Spleen (tissue), 11 donors: ENCODE measurements at regions not wholly inside any gene's neighbourhood (a gene's known extent, or its start where the extent isn't known, plus 50 kb on each side); places are given as distances from the start of the nearest gene placed in this dataset.

Experiments used
- DNase-seq: peaks from one replicate; pipeline ENCODE4 v3.0.0-alpha.2; 2020
- H3K27ac ChIP-seq, 8 donors: fragments of 200-600 bp; sonication (generic) in 7 of 8; 1 replicate in 4 of 8; 2 replicates in 4 of 8; pipeline versions ENCODE4 v1.5.0 to v1.8.0; 2016 to 2021; ENCODE audit warnings: inconsistent platforms in 4 of 8, mild to moderate bottlenecking in 4 of 8, moderate library complexity in 1 of 8
- H3K27me3 ChIP-seq, 7 donors: fragments of 200-600 bp; sonication (generic) in 6 of 7; replicated peaks in 1 of 7; 1 replicate in 4 of 7; 2 replicates in 3 of 7; pipeline versions ENCODE4 v1.5.0 to v1.8.0; 2016 to 2021; ENCODE audit warnings: inconsistent platforms in 3 of 7, mild to moderate bottlenecking in 1 of 7
- H3K36me3 ChIP-seq, 6 donors: fragments of 200-600 bp; sonication (generic) in 5 of 6; 1 replicate in 4 of 6; 2 replicates in 2 of 6; pipeline versions ENCODE4 v1.5.0 to v1.8.0; 2016 to 2021; ENCODE audit warnings: inconsistent platforms in 2 of 6
- H3K4me1 ChIP-seq, 6 donors: fragments of 200-600 bp; sonication (generic) in 5 of 6; 1 replicate in 3 of 6; 2 replicates in 3 of 6; pipeline versions ENCODE4 v1.5.0 to v1.8.0; 2016 to 2021; ENCODE audit warnings: inconsistent platforms in 3 of 6
- H3K4me3 ChIP-seq, 8 donors: fragments of 200-600 bp; sonication (generic) in 7 of 8; 1 replicate in 4 of 8; 2 replicates in 4 of 8; pipeline versions ENCODE4 v1.5.0 to v1.8.0; 2016 to 2021; ENCODE audit warnings: inconsistent platforms in 4 of 8, mild to moderate bottlenecking in 4 of 8, moderate library complexity in 2 of 8
- H3K9me3 ChIP-seq, 8 donors: fragments of 200-600 bp; sonication (generic) in 7 of 8; 1 replicate in 4 of 8; 2 replicates in 4 of 8; pipeline versions ENCODE4 v1.5.0 to v1.8.0; 2016 to 2021; ENCODE audit warnings: inconsistent platforms in 4 of 8
- CTCF ChIP-seq, 11 experiments: fragments of 200-600 bp in 7 of 11; fragments of 450-650 bp in 4 of 11; sonication (generic) in 4 of 11; IDR thresholded peaks in 8 of 11; conservative IDR thresholded peaks in 3 of 11; 1 replicate in 7 of 11; 2 replicates in 4 of 11; pipeline versions ENCODE4 v1.4.0 to v1.8.0; 2016 to 2021; ENCODE audit warnings: antibody characterized with exemption in 11 of 11, inconsistent platforms in 4 of 11, mild to moderate bottlenecking in 1 of 11
- POLR2A ChIP-seq, 3 donors: fragments of 450-650 bp; IDR thresholded peaks; one replicate each; pipeline ENCODE4 v1.5.1; 2017; ENCODE audit warnings: antibody characterized with exemption in 3 of 3, mild to moderate bottlenecking in 1 of 3
- POLR2AphosphoS5 ChIP-seq, 3 donors: sonication (generic); formaldehyde crosslinking; IDR thresholded peaks; one replicate each; pipeline ENCODE4 v1.5.1; 2017; ENCODE audit warnings: antibody characterized with exemption in 3 of 3
- WGBS, 5 donors: extraction: QIAGEN DNeasy Blood & Tissue Kit in 3 of 5; methylation state at CpG; one replicate each; pipeline versions ENCODE4 v1.1.5 to v1.1.7; 2013 to 2018; 5-methylcytosine and 5-hydroxymethylcytosine counted together
- intact Hi-C: fragments of 100-400 bp; cut with DNase I; formaldehyde crosslinking; loops from one replicate; pipeline ENCODE4 v1.15.0; 2023; ENCODE audit warnings: low total_unique reads
- donor health status: healthy with polysubstance abuse.
- donor health status: DM: no; HTN: no; CAD: no; lungs with moderate emphysema.
- donor health status: DM: no; HTN: no; CAD: no.
- donor health status: Bipolar disorder and iron deficiency.
- donor health status: healthy.
- donor health status: DM: no; HTN: no; CAD: no.
- donor health status: DM: yes; HTN: yes; CAD: no.

GRCh38 chr16:66306366-66307150 is 59.9 kb upstream of the CDH5 start:
- peak; percentile 43 for DNase-seq
- Histone ChIP-seq H3K27ac (no peak overlapping the region), H3K9me3 (no peaks in the 10 kb centered on the region), H3K4me3 (no peak overlapping the region), H3K4me1 (no peaks in the 10 kb centered on the region), H3K27me3 (peaks cover 0 to 15% (median 0%) of the 10 kb centered on the region in 7 donors), H3K36me3 (no peaks in the 10 kb centered on the region)
- 78 to 92% (median 83%) methylated on average over 9 of the region's 9 CpGs for WGBS, 5 donors
- intact Hi-C loops: no loop called here
- no peak for TF ChIP-seq CTCF (IDR thresholded peaks at IDR 0.05 in 8 of 11, conservative IDR thresholded peaks at IDR 0.05 in 3 of 11)
- TF ChIP-seq POLR2AphosphoS5 (IDR thresholded peaks at IDR 0.05): no peak
- no peak for TF ChIP-seq POLR2A (IDR thresholded peaks at IDR 0.05)

- H3K36me3 ChIP-seq: no peaks in the 10 kb centered on the region
- H3K4me3 ChIP-seq: no peak overlapping the region
- no peak for DNase-seq
- TF ChIP-seq POLR2AphosphoS5 (IDR thresholded peaks at IDR 0.05) (no peak), CTCF (IDR thresholded peaks at IDR 0.05 in 8 of 11, conservative IDR thresholded peaks at IDR 0.05 in 3 of 11) (no peak), POLR2A (IDR thresholded peaks at IDR 0.05) (no peak)
- H3K9me3 ChIP-seq: no peaks in the 10 kb centered on the region
- intact Hi-C loops: no loop called here
- H3K27ac ChIP-seq: no peak overlapping the region
- 77 to 91% (median 87%) methylated on average over 3 of the region's 3 CpGs for WGBS, 5 donors
- peaks cover 0 to 15% (median 0%) of the 10 kb centered on the region in 7 donors for H3K27me3 ChIP-seq
- no peaks in the 10 kb centered on the region for H3K4me1 ChIP-seq
These were observed 61.5 kb upstream of the CDH5 start for GRCh38 chr16:66304961-66305360.

- intact Hi-C loops: no loop called here
- no peaks in the 10 kb centered on the region for H3K36me3 ChIP-seq
- peaks cover 0 to 15% (median 0%) of the 10 kb centered on the region in 7 donors for H3K27me3 ChIP-seq
- 50 to 65% (median 63%) methylated on average over 6 to 7 of the region's 7 CpGs for WGBS, 5 donors
- no peak for DNase-seq
- no peak for TF ChIP-seq POLR2AphosphoS5 (IDR thresholded peaks at IDR 0.05)
- no peak for TF ChIP-seq POLR2A (IDR thresholded peaks at IDR 0.05)
- no peak for TF ChIP-seq CTCF (IDR thresholded peaks at IDR 0.05 in 8 of 11, conservative IDR thresholded peaks at IDR 0.05 in 3 of 11)
- no peak overlapping the region for H3K4me3 ChIP-seq
- H3K27ac ChIP-seq: no peak overlapping the region
- no peaks in the 10 kb centered on the region for H3K9me3 ChIP-seq
- H3K4me1 ChIP-seq: no peaks in the 10 kb centered on the region
These were observed 62.3 kb upstream of the CDH5 start for GRCh38 chr16:66304151-66304550.

- 44 to 94% (median 88%) methylated on average over 1 of the region's 1 CpG for WGBS, 5 donors
- DNase-seq: no peak
These were observed 66.0 kb upstream of the CDH5 start for GRCh38 chr16:66300501-66300900.

More at GRCh38 chr16:66300501-66300900, 66.0 kb upstream of the CDH5 start:
- peaks cover 0 to 5% (median 0%) of the 10 kb centered on the region in 8 donors for H3K9me3 ChIP-seq
- H3K4me1 ChIP-seq: no peaks in the 10 kb centered on the region
- intact Hi-C loops: no loop called here
- no peaks in the 10 kb centered on the region for H3K36me3 ChIP-seq
- TF ChIP-seq POLR2A (IDR thresholded peaks at IDR 0.05) (no peak), POLR2AphosphoS5 (IDR thresholded peaks at IDR 0.05) (no peak), CTCF (IDR thresholded peaks at IDR 0.05 in 8 of 11, conservative IDR thresholded peaks at IDR 0.05 in 3 of 11) (no peak)
- no peak overlapping the region for H3K27ac ChIP-seq
- H3K27me3 ChIP-seq: peaks cover 0 to 15% (median 0%) of the 10 kb centered on the region in 7 donors
- H3K4me3 ChIP-seq: no peak overlapping the region
